ENCODE measurements at regions not wholly inside any gene's neighbourhood (a gene's known extent, or its start where the extent isn't known, plus 50 kb on each side); places are given as distances from the start of the nearest gene placed in this dataset.
"Not testable (repeated sequence)": the region's sequence is repeated elsewhere in the genome, so short reads cannot be mapped to it uniquely, and the experiment has no call there.

DNA sequence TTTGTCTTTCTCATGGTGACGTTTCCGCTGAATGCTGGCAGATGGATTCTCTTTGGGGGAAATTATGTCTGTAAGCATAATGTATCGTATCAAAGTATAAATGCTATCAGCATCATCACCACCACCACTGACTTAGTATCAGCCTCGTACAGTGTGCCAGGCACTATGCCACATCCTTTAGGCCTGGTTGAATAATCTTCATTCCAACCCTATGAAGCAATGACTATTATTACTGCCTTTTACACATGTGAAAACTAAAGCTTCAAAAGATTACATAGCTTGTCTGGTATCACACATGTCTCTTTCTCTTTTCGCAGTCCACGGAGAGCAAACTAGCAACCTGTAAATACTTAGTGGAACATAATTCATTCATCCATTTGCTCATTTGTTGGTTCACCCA lies 166.7 kb upstream of the PRICKLE2 start:
- DNase-seq (ENCODE audit: low spot score) (no peak), FAIRE-seq (peak; percentile 42)

DNA sequence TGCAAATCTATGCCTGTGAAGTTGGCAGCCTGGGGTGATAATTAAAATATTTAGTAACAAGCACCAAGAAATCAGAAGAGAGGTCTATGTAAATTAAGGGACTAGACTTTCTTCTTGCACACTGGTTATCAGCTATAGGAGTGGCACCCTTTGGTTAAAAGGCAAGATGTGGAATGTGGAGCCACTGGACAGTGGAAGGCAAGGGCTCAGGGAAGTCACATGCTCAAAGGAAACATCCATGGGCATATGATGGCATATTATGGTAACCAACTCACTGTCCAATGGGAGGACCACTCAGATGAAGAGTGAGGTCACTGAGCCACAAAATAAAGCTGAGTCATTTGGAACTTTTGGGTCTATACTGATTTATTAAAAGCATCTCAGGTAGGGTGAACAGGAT lies 165.6 kb upstream of the PRICKLE2 start:
- DNase-seq (ENCODE audit: low spot score) (no peak), FAIRE-seq (no peak)

DNA sequence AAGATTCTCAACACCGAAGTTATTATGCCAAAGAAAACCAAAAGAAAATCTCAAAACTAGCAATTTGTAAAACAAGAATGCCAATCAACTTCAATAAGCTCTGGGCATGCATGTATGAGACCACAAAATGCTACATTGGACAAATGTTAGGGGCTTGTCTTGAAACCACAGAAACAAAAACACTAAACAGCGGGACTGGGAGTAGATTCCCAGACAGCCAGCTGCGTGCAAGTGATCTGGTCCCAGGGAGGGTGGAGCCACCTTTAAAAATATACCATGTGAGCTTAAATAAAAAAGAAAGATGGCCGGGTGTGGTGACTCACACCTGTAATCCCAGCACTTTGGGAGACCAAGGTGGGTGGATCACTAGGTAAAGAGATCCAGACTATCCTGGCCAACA lies 163.6 kb upstream of the PRICKLE2 start:
- FAIRE-seq (no peak), DNase-seq (ENCODE audit: low spot score) (no peak)

DNA sequence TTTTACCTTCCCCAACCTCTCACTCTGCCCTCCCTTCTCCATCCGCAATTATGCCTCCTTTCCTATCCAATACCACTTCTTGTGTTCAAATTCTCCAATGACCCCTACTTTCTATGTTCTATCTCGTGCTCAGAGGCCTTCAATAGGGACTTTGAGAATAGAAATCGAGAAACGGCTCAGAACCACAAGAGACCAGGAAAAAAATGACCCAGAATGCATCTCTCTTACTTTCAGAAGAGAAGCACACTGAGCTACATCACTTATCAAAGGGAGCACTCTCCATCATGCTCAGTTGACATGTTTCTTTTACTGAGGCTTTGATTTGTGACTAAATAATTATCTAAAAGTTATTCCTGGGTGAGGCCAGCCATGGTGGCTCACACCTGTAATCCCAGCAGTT lies 162.4 kb upstream of the PRICKLE2 start:
- FAIRE-seq: no peak
- no peak for DNase-seq (ENCODE audit: low spot score)

DNA sequence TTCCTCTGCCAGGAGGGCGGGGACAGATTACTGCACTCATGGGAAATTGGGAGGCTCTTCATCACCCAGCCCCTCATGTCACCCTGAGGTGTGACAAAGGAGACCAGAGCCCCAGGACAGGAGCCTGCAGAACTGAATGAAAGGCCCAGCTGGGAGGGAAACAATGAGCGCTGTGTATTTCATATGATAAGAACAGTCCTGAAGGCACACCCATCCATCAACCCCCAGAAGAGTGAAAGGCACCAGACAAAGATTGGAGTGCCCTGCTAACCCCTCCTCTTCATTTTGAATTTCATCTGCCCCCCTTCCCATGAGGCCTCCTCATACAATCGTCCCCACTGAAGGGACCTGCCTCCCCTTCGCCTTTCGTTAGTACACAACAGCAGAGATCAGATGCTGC lies 160.0 kb upstream of the PRICKLE2 start:
- FAIRE-seq (no peak), DNase-seq (ENCODE audit: low spot score) (no peak)

DNA sequence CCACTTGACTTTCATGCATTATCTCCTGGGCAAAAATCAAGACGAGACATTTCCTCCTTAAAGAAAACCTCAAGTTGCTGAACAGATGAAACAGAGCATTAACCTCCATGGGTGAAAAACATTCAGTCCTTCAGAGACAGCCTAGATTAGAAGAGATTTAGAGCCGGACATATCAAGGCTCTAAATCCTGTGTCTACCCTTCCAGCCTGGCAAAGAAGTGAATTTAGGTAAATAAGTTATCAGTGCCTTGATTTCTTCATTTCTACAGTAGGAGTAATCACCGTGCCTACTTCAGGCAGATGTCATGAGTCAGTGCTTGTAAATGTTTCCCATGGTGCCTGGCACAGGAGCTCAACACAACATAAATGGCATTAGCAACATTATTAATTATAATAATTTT lies 159.3 kb upstream of the PRICKLE2 start:
- FAIRE-seq (no peak), DNase-seq (ENCODE audit: low spot score) (no peak)

DNA sequence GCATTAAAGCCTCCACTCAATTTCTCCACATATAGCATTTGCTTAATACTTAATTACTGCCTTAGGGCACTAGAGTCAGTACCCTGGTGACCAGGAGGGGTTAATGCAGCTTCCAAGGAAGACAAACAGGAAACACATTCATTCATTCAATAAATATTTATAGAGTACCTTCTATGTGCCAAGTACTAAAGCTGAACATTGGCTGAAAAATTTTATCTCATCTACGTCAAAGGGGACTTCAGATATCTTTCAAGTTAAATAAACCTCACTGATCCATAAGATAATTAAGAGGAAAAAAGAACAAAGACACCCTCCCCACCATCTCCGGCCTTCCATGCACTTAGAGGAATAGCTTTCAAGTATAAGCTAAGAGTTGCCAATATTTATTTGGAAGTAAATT lies 156.9 kb upstream of the PRICKLE2 start:
- no peak for DNase-seq (ENCODE audit: low spot score)
- no peak for FAIRE-seq

DNA sequence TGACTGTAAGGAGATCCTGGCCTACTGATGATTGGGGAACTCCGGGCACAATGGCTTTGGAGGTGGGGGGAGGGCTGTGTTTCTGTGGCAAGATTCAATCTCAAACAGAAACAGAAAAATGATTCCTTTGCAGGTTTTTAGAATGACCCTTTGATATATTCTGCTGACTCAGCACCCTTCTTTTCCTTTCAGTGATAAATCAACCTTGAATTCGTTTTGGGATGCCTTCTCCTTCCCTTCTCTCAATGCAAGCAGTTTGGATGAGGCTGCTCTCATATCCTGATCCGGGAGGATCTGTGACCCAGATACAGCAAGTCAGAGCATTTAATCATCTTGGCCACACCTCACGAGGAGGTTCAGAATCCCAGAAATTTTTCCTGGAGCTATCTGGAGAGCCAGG lies 156.1 kb upstream of the PRICKLE2 start:
- DNase-seq (ENCODE audit: low spot score) (no peak), FAIRE-seq (no peak)

DNA sequence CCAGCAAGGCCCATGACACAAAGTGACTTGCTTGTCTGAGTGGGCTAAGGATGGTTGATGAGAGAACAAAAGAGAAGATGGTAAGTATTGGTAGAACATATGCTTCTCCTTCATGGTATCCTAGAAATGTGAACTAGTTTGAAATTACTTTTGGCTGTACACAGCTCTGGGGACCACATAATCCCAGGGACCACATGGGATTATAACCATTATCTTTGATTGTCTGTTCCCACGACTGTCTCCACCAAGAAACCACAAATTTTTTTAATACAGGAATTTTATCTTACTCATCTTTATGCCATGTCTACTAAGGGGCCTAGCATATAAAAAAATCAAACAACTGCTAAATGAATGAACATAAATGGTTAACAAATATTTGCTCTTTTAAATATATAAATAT lies 155.3 kb upstream of the PRICKLE2 start:
- DNase-seq (ENCODE audit: low spot score): no peak
- FAIRE-seq: no peak

DNA sequence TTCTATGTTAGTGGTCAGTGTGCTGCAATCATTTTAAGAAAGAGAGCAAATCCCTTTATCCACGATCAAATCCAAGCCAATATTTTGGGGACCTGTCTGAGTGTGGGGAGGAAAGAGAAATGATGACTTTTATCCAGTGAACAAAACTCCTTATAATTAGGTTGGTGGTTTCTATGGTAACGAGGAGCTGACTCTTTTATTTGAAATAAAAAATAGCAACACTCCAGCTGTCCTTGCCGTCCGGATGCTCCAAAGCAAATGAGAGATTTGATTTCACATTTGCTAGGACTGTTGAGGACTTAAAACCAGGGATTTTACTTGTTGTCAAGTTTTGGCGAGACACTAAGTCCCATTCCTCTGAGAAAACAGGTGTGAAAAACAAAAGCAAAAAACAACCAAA lies 154.0 kb upstream of the PRICKLE2 start:
- FAIRE-seq: no peak
- DNase-seq (ENCODE audit: low spot score): no peak

DNA sequence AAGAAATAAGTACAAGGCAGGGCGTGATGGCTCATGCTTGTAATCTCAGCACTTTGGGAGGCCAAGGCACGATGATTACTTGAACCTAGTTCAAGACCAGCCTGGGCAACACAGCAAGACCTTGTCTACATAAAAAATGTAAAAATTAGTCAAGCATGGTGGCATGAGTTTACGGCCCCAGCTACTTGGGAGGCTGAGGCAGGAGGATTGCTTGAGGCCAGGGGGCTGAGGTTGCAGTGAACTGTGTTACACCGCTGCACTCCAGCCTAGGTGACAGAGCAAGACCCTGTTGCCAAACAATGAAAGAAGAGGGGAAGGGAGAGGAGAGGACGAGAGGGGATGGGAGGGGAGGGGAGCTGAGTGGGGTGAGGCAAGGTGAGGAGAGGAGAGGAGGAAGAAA lies 152.7 kb upstream of the PRICKLE2 start:
- no peak for DNase-seq (ENCODE audit: low spot score)
- FAIRE-seq: no peak

DNA sequence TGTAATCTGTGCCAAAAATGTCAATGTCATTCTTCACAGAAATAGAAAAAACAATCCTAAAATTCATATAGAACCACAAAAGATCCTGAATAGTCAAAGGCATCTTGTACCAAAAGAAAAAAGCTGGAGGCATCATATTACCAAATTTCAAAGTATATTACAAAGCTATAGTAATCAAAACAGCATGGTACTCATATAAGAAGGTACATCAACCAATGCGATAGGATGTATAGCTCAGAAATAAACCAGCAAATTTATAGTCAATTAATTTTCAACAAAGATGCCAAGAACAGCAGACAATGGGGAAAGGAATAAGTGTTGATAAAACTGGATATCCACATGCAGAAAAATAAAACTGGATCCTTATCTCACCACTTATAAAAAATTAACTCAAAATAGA lies 150.5 kb upstream of the PRICKLE2 start:
- no peak for FAIRE-seq
- DNase-seq (ENCODE audit: low spot score): no peak

DNA sequence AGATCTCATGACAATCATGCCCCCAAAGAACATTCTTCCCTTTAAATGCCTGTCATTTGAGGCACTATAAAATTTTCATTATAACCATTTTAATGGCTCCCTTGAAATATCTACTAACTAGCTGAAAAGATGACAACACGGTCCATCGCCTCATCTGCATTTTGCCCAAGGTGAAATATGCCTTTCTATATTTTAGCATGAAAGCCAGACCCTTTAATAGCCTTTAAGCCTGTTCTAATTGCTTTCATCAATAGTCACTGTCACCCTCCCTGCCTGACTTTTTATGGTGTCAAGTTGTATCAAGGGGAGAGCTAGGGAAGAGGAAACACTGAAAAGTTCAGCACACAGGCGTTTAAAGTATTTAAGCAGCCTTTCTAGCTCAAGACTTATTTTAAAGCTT lies 144.1 kb upstream of the PRICKLE2 start:
- FAIRE-seq (no peak), DNase-seq (ENCODE audit: low spot score) (no peak)

DNA sequence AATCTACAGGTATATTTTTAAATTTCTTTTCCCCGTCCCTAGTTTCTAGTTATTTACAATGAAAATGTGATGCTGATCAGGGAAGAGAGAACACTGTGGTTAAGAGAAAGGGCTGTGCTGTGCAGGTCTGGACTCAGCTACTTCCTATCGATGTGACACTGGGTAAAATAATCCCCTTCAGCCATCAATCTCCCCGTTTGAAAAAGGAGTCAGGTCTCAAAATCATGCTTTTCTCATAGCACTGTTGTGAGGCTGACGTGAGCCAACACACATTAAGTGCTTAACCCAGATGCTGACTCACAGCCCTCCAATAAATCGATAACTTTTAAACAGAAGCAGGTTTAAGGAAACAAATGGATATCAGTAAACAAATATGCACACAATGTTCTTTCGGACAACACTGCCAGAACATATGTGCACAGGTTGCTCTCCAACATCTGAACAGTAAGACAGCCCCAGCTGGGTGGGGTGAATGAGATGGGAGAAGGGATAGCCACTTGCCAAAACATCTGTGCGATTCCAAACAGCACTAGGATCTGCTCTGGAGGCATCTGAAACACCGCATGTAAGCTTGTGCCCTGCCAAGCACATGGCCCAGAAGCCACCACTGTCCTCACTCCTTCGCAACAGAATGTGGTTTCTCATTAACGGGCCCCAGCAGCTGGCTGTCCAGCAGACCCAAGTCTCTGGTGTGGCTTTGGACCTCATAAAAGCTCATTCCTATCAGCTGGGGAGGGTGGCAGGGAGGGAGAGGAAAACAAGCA lies 143.2 kb upstream of the PRICKLE2 start:
- FAIRE-seq (no peak), DNase-seq (ENCODE audit: low spot score) (no peak)

DNA sequence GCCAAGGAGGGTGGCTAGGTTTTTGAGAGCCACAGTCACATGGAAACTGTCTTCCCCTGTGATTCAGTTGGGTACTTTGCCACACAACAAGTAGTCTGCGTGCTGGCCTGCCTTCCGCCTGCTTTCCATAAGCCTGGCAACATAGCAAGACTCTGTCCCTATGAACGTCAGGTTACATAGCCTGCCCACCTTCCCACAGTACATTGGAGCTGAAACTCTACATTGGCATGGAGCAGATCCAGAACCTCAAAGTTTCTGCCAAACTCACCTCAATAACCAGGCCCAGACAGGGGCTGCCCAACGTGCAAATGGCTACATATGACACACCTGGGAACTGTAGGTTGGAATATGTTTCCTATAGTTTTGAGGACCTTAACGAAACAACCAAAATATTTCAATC lies 140.6 kb upstream of the PRICKLE2 start:
- FAIRE-seq (no peak), DNase-seq (ENCODE audit: low spot score) (no peak)

DNA sequence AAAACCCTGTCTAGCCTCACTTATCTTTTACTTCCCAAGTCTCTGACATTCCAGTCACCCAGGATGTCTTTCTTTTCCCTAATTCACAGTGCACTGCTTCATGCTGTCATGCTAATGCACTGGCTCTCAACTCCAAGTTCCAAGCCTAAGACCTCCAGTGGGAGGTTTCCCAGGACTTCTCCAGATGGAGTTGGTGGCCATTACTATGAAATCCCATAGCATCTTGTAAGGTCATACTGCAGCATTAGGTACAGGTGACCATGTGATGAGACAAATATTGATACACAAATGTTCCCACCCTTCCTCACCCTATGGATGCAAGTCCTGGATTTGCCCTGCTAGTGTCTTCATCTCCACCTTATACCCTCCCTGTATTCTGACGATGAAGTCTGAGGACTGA lies 138.6 kb upstream of the PRICKLE2 start:
- no peak for FAIRE-seq
- no peak for DNase-seq (ENCODE audit: low spot score)

DNA sequence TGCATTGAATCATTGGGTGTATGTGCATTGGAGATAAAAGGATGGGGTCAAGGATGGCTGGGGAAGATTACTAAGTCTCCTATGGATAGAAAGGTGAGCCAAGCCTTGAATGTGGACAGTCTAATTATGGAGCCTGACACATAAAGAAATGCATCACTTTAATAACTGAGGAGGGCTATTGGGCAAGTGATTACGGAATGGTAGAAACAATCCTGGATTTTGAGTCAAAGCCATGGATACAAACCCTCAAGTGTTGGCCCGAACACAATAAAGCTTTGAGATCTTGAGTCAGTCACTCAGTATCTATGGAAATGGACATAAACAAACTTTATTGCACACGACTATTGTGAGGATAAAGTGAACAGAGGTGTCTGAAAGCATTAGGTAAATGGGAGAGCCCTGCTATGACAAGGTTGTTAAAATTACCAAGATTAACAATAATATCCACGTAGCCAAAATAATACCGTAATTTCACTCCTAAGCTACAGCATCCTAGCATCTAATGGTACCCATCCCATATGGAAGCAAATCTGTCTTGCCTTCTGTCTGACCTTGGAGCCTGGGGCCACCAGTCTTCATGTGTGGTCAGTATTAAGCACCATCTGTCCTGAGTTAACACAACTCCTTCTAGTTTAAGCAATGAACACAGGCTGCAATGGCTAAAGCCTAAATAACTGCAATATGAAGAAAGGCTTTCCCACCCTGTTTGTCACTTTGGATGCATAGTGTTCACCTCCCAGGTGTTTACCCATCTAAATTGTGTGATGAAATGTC lies 136.9 kb upstream of the PRICKLE2 start:
- no peak for FAIRE-seq
- no peak for DNase-seq (ENCODE audit: low spot score)

DNA sequence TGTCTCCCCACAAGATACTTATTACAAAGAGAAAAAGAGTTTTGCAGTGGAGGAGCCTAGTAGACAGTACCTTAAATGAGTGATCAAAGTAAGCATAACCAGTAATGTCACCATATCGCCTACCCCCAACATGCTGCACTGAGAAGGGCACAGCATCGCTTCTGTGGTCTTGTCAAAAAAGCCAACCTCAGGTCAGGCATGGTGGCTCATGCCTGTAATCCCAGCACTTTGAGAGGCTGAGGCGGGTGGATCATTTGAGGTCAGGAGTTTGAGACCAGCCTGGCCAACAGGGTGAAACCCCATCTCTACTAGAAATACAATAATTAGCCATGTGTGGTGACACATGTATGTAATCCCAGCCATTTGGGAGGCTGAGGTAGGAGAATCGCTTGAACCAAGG lies 135.8 kb upstream of the PRICKLE2 start:
- FAIRE-seq; DNase-seq (ENCODE audit: low spot score): not testable (repeated sequence)

DNA sequence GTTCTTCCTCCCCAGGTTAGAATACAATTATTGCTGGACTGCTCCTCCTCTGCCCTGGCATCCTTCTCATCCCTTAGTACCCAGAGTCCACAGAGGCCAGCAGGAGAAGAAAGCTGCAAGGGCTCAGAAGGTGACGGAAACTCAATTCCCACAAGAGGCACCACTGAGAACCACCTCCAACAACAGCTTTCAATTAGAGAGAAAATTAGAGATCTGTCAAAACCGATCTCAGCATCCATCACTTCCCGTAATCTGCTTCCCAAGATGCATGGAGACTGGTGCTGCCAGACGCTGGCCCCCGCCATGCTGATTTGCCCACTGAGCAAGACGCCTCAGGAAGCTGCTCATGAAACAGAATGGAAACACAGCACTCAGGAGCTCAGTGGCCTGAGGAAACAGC lies 135.0 kb upstream of the PRICKLE2 start:
- FAIRE-seq: no peak

DNA sequence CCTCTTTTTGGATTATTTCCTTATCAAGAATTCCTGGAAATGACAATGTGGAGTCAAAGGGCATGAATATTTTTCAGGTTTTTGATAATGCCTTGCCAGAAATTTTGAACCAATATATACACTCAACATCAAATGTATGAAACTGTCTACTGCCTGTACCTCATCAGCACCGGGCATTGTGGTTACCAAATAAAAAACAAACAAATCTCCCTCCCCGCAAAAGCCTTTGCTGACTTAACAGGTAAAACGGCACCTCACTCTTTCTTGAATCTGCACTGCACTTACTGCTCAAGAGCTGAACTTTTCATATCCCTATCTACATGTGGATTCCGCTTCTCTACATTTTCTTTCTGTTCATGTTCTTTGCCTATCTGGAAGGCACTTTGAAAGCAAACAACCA lies 134.5 kb upstream of the PRICKLE2 start:
- no peak for DNase-seq (ENCODE audit: low spot score)
- FAIRE-seq: no peak

More for the DNA sequence above, 135.0 kb upstream of the PRICKLE2 start:
- no peak for DNase-seq (ENCODE audit: low spot score)

DNA sequence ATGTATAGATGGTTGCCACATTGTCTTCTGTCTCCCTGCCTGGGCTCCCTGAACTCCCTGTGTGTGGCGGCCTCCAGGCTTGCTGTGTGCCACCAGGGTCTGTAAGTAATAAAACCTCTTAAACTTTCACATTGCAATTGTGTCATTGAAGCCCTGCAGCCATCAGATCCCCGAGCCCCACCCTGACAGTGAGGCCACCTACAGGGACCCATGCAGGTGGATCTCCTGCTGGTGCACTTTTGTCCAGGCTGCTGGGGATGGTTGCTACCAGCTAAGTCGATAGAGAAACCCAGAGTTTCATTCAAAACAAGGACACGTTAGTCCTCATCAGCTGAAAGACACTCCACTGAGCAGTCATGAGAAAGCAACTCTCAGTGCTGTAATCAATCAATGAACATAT lies 133.6 kb upstream of the PRICKLE2 start:
- DNase-seq (ENCODE audit: low spot score) (no peak), FAIRE-seq (no peak)

DNA sequence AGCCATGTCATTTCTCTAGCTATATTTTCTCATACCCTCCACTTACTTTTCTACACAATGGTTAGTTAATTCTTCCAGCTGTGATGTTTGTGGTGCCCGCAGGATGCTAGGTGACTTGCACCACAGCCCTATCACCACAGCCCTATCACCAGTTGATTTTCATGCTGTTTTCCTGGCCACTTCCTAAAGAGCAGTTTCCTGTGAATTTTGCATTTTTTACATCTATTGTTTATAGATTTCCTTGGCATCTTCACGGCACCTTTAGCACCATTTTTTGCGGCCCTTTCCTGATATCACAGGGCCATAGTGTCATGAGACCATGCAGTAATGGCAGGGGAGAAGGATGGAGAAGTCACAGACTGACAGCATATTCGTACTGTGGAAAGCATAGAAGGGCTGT lies 132.9 kb upstream of the PRICKLE2 start:
- DNase-seq (ENCODE audit: low spot score): no peak
- no peak for FAIRE-seq

DNA sequence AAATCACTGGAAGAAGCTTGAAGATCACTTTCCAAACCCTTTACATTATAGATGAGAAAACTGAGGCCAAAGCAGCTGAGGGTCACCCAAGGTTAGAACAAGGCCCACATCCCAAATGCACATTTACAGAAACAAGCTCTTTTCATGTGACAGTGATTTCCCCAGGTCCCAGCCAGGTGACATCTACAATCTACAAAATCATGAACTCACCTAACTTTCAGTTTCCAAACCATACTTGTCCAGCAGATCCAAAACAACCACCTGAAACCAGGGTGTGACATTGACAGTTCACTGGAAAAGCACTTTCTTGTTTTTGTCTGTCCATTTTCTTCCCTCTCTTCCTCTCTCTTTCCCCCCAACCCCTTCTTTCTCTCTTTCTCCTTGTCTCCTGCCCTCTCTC lies 132.2 kb upstream of the PRICKLE2 start:
- no peak for DNase-seq (ENCODE audit: low spot score)
- no peak for FAIRE-seq
